BLaER1 treated with 17β-estradiol and CSF1 and Interleukin-3, amounts not matched to agents 10 nM and 100 nM (cell line): ENCODE measurements at regions not wholly inside any gene's neighbourhood (a gene's known extent, or its start where the extent isn't known, plus 50 kb on each side); places are given as distances from the start of the nearest gene placed in this dataset.

ENCODE experiments used
- H3K27ac ChIP-seq, 11 experiments: shearing (Covaris generic); formaldehyde crosslinking; 2 replicates each; pipeline ENCODE4 v1.8.1; 2022
- H3K27me3 ChIP-seq, 11 experiments: shearing (Covaris generic); formaldehyde crosslinking; 2 replicates each; pipeline ENCODE4 v1.8.1; 2022
- H3K36me3 ChIP-seq, 11 experiments: shearing (Covaris generic); formaldehyde crosslinking; 2 replicates each; pipeline ENCODE4 v1.8.1; 2022
- H3K4me1 ChIP-seq, 10 experiments: shearing (Covaris generic); formaldehyde crosslinking; 2 replicates each; pipeline ENCODE4 v1.8.1; 2022
- H3K4me2 ChIP-seq, 11 experiments: shearing (Covaris generic); formaldehyde crosslinking; 2 replicates each; pipeline ENCODE4 v1.8.1; 2022
- H3K4me3 ChIP-seq, 10 experiments: shearing (Covaris generic); formaldehyde crosslinking; 2 replicates each; pipeline ENCODE4 v1.8.1; 2022
- H3K9ac ChIP-seq, 11 experiments: shearing (Covaris generic); formaldehyde crosslinking; 2 replicates each; pipeline ENCODE4 v1.8.1; 2022
- H3K9me3 ChIP-seq, 11 experiments: shearing (Covaris generic); formaldehyde crosslinking; replicated peaks in 1 of 11; 2 replicates each; pipeline ENCODE4 v1.8.1; 2022
- H4K20me1 ChIP-seq, 11 experiments: shearing (Covaris generic); formaldehyde crosslinking; 2 replicates each; pipeline ENCODE4 v1.8.1; 2022
- Cebpa-rat ChIP-seq, 11 experiments: shearing (Covaris generic); IDR thresholded peaks; 2 replicates each; pipeline ENCODE4 v1.8.1; 2022

DNA sequence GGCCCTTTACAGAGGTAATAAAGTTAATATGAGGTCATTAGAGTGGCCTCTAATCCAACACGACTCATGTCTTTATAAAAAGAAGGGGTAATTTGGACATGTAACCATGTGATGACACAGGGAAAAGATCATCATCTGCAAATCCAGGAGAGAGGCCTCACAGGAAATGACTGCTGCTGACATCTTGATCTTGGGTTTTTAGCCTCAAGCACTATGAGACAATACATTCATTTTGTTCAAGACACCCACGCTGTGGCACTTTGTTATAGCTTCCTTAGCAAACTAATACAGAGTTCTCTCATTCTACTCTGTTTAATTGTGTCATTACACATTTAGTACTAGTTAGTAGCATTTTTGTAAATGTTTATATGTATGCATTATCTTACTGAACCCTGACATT, 64.0 kb upstream of the RUNX1 start:
- Histone ChIP-seq H3K4me1 (peaks cover 0 to 10% (median 0%) of the 10 kb centered on the region in 10 experiments; a peak in 6 of 20 replicates), H4K20me1 (no peaks in the 10 kb centered on the region), H3K9me3 (peaks cover 0 to 14% (median 9%) of the 10 kb centered on the region in 11 experiments; a peak in 10 of 22 replicates), H3K4me3 (no peak overlapping the region), H3K4me2 (peak overlapping the region in 3 of 11 experiments; percentile 4 to 30 (median 19); a peak in 5 of 22 replicates), H3K27me3 (no peaks in the 10 kb centered on the region), H3K9ac (no peak overlapping the region), H3K27ac (no peak overlapping the region), H3K36me3 (no peaks in the 10 kb centered on the region)
- TF ChIP-seq Cebpa-rat (IDR thresholded peaks at IDR 0.05), result no peak

GRCh38 chr21:35111321-35111930, 62.3 kb upstream of the RUNX1 start:
- TF ChIP-seq Cebpa-rat (IDR thresholded peaks at IDR 0.05), result no peak
- H3K4me3 ChIP-seq, result no peak overlapping the region
- H3K27me3 ChIP-seq, result no peaks in the 10 kb centered on the region
- no peak overlapping the region for H3K4me2 ChIP-seq
- peaks cover 0 to 10% (median 0%) of the 10 kb centered on the region in 10 experiments; a peak in 6 of 20 replicates for H3K4me1 ChIP-seq
- no peaks in the 10 kb centered on the region for H3K36me3 ChIP-seq
- no peaks in the 10 kb centered on the region for H4K20me1 ChIP-seq
- peaks cover 0 to 8% (median 0%) of the 10 kb centered on the region in 11 experiments; a peak in 2 of 22 replicates for H3K9me3 ChIP-seq
- H3K27ac ChIP-seq, result no peak overlapping the region
- no peak overlapping the region for H3K9ac ChIP-seq

GRCh38 chr21:35108887-35109286, 59.8 kb upstream of the RUNX1 start:
- Histone ChIP-seq H3K4me3 (no peak overlapping the region), H3K9me3 (peaks cover 0 to 7% (median 0%) of the 10 kb centered on the region in 11 experiments; a peak in 1 of 22 replicates), H3K4me1 (peaks cover 0 to 10% (median 0%) of the 10 kb centered on the region in 10 experiments; a peak in 6 of 20 replicates), H3K9ac (no peak overlapping the region), H4K20me1 (no peaks in the 10 kb centered on the region), H3K4me2 (no peak overlapping the region), H3K27ac (no peak overlapping the region), H3K27me3 (no peaks in the 10 kb centered on the region), H3K36me3 (no peaks in the 10 kb centered on the region)
- no peak for TF ChIP-seq Cebpa-rat (IDR thresholded peaks at IDR 0.05)

DNA sequence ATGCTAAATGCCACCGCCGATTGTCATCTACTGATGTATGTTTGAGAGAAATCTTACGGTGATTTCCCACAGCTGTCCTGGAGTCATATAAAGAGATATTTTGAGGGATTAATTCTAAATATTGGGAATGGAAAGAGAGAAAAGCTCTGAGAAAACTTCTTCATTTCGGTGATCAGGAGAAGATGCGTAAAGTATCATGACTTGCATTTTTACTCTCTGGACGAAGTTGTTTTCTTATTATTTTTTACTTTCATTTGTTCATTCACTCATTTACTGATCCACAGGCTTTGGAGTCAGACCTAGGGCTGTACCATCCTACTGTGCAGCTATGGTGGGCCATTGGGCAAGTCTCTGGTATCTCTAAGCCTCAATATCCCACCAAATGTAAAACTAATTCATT, 58.4 kb upstream of the RUNX1 start:
- Histone ChIP-seq H3K4me3 (no peak overlapping the region), H3K4me2 (no peak overlapping the region), H3K4me1 (peaks cover 9 to 13% (median 11%) of the 10 kb centered on the region in 10 experiments), H4K20me1 (no peaks in the 10 kb centered on the region), H3K9me3 (no peaks in the 10 kb centered on the region), H3K27me3 (no peaks in the 10 kb centered on the region), H3K36me3 (no peaks in the 10 kb centered on the region), H3K9ac (no peak overlapping the region), H3K27ac (no peak overlapping the region)
- no peak for TF ChIP-seq Cebpa-rat (IDR thresholded peaks at IDR 0.05)

- Histone ChIP-seq H3K9me3 (no peaks in the 10 kb centered on the region), H3K9ac (no peak overlapping the region), H3K4me1 (peaks cover 17 to 24% (median 22%) of the 10 kb centered on the region in 10 experiments), H3K27me3 (no peaks in the 10 kb centered on the region), H3K27ac (no peak overlapping the region), H3K36me3 (no peaks in the 10 kb centered on the region), H3K4me2 (no peak overlapping the region), H3K4me3 (no peak overlapping the region), H4K20me1 (no peaks in the 10 kb centered on the region)
- no peak for TF ChIP-seq Cebpa-rat (IDR thresholded peaks at IDR 0.05)
Observed at GRCh38 chr21:35106246-35106835, 57.2 kb upstream of the RUNX1 start.

DNA sequence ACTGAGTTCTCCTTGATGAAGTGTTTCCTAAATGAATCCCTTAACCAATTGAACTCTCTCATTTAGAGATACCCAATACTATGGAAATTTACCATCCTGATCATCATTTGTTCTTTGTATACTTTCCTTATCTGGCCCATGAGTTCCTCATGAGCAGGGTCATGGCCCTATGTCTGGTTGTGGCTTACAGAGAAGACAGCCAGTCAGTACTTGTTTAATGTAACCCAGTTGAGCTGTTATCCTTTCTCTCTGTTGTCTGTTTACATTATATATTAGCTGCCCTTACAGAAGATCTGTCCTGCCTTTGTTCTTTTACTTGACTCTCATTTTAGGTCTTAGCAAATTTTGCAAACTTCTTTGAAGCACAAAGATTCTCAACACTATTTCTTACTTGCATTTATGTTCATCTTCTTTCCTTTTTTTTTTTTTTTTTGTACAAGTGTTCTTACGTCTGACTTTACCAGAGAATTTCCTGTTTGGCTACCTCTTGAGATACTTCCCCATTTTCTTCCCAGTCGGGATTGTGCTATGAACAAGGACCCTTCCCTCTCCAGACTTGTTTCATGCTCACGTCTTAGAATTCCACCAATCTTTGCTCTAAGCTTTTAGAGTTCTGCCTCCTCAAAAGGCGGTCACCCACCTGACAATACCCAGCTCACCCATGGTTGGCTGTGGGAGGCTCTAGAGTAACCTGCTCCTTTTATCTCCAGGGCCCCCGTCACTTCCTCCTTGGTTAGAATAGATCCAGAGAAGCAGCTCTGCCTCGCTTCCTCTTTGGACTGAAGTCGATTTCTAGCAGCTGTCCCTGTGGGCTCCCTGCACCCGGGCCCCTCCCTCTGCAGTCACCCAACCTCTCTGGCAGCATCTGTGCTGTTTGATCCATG, 53.6 kb upstream of the RUNX1 start:
- peaks cover 0 to 5% (median 0%) of the 10 kb centered on the region in 11 experiments; a peak in 1 of 22 replicates for H3K9me3 ChIP-seq
- H4K20me1 ChIP-seq, result no peaks in the 10 kb centered on the region
- H3K27me3 ChIP-seq, result no peaks in the 10 kb centered on the region
- H3K27ac ChIP-seq, result peak overlapping the region in 10 of 11 experiments; percentile 13 to 81 (median 72); a peak in 18 of 22 replicates
- TF ChIP-seq Cebpa-rat (IDR thresholded peaks at IDR 0.05), result no peak
- no peaks in the 10 kb centered on the region for H3K36me3 ChIP-seq
- peak overlapping the region in 8 of 11 experiments; percentile 9 to 72 (median 56); a peak in 15 of 22 replicates for H3K9ac ChIP-seq
- H3K4me1 ChIP-seq, result peaks cover 17 to 36% (median 24%) of the 10 kb centered on the region in 10 experiments
- peak overlapping the region; percentile 68 to 87 (median 80) for H3K4me2 ChIP-seq
- H3K4me3 ChIP-seq, result peak overlapping the region in 9 of 10 experiments; percentile 7 to 59 (median 25); a peak in 9 of 20 replicates

DNA sequence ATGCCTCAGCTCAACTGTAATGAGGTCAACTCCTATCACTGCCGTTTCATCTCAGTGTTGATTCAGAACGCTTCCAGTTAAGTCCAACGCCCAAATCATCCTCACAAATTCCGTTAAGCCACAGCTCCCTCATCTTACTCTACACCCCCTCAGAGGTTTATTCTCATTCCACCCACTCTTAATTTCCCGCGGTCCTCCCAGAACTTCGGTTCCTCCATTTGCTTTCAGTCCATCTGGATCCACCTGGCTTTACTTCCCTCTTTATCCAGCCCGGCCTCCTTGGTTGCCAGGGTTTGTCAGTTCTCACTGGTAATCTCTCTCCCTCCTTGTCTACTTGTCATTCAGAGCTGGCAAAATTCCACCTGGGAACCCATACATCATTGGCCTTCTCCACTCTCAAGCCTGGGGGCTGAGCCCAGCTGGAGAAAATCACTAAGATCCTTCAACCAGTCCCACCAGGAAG, 51.3 kb upstream of the RUNX1 start:
- no peaks in the 10 kb centered on the region for H4K20me1 ChIP-seq
- H3K36me3 ChIP-seq, result no peaks in the 10 kb centered on the region
- H3K4me1 ChIP-seq, result peaks cover 17 to 36% (median 24%) of the 10 kb centered on the region in 10 experiments
- H3K9me3 ChIP-seq, result peaks cover 0 to 5% (median 0%) of the 10 kb centered on the region in 11 experiments; a peak in 1 of 22 replicates
- no peak overlapping the region for H3K4me3 ChIP-seq
- H3K27me3 ChIP-seq, result no peaks in the 10 kb centered on the region
- TF ChIP-seq Cebpa-rat (IDR thresholded peaks at IDR 0.05), result no peak
- H3K9ac ChIP-seq, result no peak overlapping the region
- H3K4me2 ChIP-seq, result peak overlapping the region in 2 of 11 experiments; percentile 0 to 86; a peak in 3 of 22 replicates
- H3K27ac ChIP-seq, result no peak overlapping the region

- Histone ChIP-seq H3K4me2 (no peak overlapping the region), H3K27me3 (no peaks in the 10 kb centered on the region)
- TF ChIP-seq Cebpa-rat (IDR thresholded peaks at IDR 0.05), result no peak
Observed at GRCh38 chr21:35099310-35099709, 50.2 kb upstream of the RUNX1 start.

More at GRCh38 chr21:35099310-35099709, 50.2 kb upstream of the RUNX1 start:
- H3K4me3 ChIP-seq, result no peak overlapping the region
- H4K20me1 ChIP-seq, result no peaks in the 10 kb centered on the region
- H3K27ac ChIP-seq, result no peak overlapping the region
- no peak overlapping the region for H3K9ac ChIP-seq
- no peaks in the 10 kb centered on the region for H3K36me3 ChIP-seq
- peaks cover 0 to 5% (median 0%) of the 10 kb centered on the region in 11 experiments; a peak in 1 of 22 replicates for H3K9me3 ChIP-seq
- H3K4me1 ChIP-seq, result peaks cover 17 to 36% (median 24%) of the 10 kb centered on the region in 10 experiments
